ENCODE measurements at regions not wholly inside any gene's neighbourhood (a gene's known extent, or its start where the extent isn't known, plus 50 kb on each side); places are given as distances from the start of the nearest gene placed in this dataset.

DNA sequence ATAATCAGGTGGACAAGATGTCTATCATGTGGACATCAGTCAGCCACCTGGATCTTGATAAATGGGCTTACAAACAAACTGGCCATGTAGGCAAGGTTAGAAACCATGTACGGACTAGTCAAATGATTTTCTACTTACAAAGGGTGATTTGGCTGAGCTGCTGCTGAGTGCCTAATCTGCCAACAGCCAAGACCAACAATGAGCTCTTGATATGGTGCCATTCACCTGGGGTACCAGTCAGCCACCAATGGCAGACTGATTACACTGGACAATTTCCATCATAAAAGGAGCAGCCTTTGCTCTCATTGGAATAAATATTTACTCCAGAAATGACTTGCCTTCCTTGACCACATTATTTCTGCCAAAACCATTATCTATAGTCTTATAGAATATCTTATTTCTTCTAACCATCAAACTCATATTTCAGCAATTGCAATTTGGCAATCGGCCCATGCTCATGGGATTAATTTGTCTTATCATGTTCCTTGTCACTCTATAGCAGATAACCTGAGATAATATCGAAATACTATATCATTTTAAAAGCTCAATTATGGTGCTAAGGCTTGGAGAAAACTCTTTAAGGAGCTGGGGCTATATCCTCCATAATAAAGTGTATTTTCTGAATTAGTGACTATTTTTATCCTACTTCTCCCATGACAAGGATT, 135.1 kb downstream of the SLC25A46 start:
- TF ChIP-seq POLR2A (IDR thresholded peaks at IDR 0.05): no peak
- no peak for TF ChIP-seq CTCF (IDR thresholded peaks at IDR 0.05)

Data from suprapubic skin (tissue), 3 donors.